ENCODE measurements at regions not wholly inside any gene's neighbourhood (a gene's known extent, or its start where the extent isn't known, plus 50 kb on each side); places are given as distances from the start of the nearest gene placed in this dataset.

DNA sequence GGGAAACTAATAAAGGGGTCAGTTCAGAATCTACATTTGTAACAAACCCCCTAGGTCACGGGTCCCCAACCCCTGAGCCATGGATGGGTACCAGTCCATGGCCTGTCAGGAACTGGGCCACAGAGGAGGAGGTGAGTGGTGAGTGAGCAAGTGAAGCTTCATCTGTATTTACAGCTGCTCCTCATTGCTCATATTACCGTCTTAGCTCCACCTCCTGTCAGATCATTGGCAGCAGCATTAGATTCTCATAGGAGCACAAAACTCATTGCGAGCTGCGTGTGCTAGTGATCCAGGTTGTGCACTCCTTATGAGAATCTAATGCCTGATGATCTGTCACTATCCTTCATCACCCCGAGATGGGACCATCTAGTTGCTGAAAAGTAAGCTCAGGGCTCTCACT lies 88.4 kb upstream of the MPP7 start:
- ATAC-seq (no peak), DNase-seq (no peak)
- TF ChIP-seq CTCF (IDR thresholded peaks at IDR 0.05): no peak
- 72 to 80% (median 72%) methylated on average over 5 of the region's 5 CpGs for WGBS, 3 donors
- intact Hi-C loops (cut with DNase I): no loop called here
- Histone ChIP-seq H3K9me3 (no peaks in the 10 kb centered on the region), H3K4me3 (no peak overlapping the region), H3K4me1 (peaks cover 6% of the 10 kb centered on the region), H3K27ac (no peak overlapping the region), H3K27me3 (ENCODE audit: insufficient read depth in 3 of 3, low read length in 2 of 3) (no peaks in the 10 kb centered on the region), H3K36me3 (ENCODE audit: insufficient read depth in 1 of 2, low read depth in 1 of 2) (no peaks in the 10 kb centered on the region)

DNA sequence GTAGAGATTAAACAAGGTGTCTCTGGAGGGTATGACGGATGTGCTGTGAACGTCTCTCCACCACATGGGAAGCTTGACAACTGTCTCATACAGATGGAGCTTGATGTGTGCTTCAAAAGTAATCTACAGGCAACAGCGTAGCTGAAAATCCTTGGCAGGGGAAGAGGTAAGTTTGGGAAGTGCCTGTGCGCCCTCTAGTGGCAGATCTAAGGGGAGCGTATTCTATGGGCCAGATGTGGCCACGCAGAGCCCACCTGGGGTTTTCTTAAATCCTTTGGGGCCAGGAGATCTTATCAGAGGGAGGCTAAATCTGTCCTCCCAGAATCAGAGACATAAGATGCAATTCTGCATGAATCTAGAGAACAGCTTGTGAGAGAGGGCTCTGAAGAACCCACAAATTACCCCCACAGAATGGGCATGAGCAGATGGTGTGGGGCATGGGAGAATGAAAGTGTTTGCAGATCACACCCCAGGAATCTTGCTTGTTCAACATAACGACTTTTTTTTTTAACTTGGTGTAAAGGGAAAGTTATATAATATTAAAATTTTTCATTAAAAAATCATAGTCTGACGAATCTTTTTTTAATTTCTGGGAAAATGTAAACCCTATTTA lies 91.2 kb upstream of the MPP7 start:
- Histone ChIP-seq H3K4me1 (no peaks in the 10 kb centered on the region), H3K36me3 (ENCODE audit: insufficient read depth in 1 of 2, low read depth in 1 of 2) (no peaks in the 10 kb centered on the region), H3K9me3 (no peaks in the 10 kb centered on the region), H3K27me3 (ENCODE audit: insufficient read depth in 3 of 3, low read length in 2 of 3) (peaks cover 0 to 2% (median 0%) of the 10 kb centered on the region in 3 donors), H3K4me3 (no peak overlapping the region), H3K27ac (no peak overlapping the region)
- WGBS, 3 donors: 10 to 16% (median 11%) methylated on average over 8 of the region's 8 CpGs
- DNase-seq: peak; percentile 51 to 66
- ATAC-seq: peak; percentile 81 to 98 (median 90)
- intact Hi-C loops (cut with DNase I): no loop called here
- peak; percentile 89 for TF ChIP-seq CTCF (IDR thresholded peaks at IDR 0.05)

- Histone ChIP-seq H3K9me3 (no peaks in the 10 kb centered on the region), H3K4me3 (no peak overlapping the region), H3K27ac (no peak overlapping the region), H3K36me3 (ENCODE audit: insufficient read depth in 1 of 2, low read depth in 1 of 2) (no peaks in the 10 kb centered on the region), H3K27me3 (ENCODE audit: insufficient read depth in 3 of 3, low read length in 2 of 3) (peaks cover 0 to 2% (median 0%) of the 10 kb centered on the region in 3 donors), H3K4me1 (no peaks in the 10 kb centered on the region)
- TF ChIP-seq CTCF (IDR thresholded peaks at IDR 0.05): no peak
- ATAC-seq (no peak), DNase-seq (no peak)
- WGBS, 3 donors: 66 to 69% (median 66%) methylated on average over 4 of the region's 4 CpGs
- intact Hi-C loops (cut with DNase I): no loop called here
Observed at GRCh38 chr10:28396331-28396730, 93.5 kb upstream of the MPP7 start.

GRCh38 chr10:28397229-28397628 lies 94.4 kb upstream of the MPP7 start:
- WGBS, 3 donors: 91% methylated on average over 6 of the region's 6 CpGs
- H3K27ac ChIP-seq: no peak overlapping the region
- no peak for TF ChIP-seq CTCF (IDR thresholded peaks at IDR 0.05)
- H3K4me3 ChIP-seq: no peak overlapping the region
- intact Hi-C loops (cut with DNase I): no loop called here
- H3K27me3 ChIP-seq (ENCODE audit: insufficient read depth in 3 of 3, low read length in 2 of 3): peaks cover 0 to 2% (median 0%) of the 10 kb centered on the region in 3 donors
- H3K9me3 ChIP-seq: no peaks in the 10 kb centered on the region
- H3K36me3 ChIP-seq (ENCODE audit: insufficient read depth in 1 of 2, low read depth in 1 of 2): no peaks in the 10 kb centered on the region
- no peak for DNase-seq
- ATAC-seq: no peak
- no peaks in the 10 kb centered on the region for H3K4me1 ChIP-seq

DNA sequence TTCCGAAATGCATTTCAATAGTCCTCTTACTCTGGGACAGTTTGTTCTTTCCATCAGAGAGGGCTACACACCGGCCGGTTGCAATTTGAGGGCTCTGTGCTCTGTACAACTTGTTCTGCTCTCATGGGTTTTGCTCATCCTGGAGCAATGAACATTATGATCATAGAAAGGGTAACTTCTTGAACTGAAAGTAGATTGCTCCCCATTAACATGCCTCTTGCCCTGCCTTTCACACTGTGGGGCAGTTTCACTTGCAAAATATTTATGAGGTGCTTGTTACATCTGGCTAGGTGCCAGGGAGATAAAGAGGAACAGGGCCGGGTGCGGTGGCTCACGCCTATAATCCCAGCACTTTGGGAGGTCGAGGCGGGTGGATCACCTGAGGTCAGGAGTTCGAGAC lies 97.3 kb upstream of the MPP7 start:
- Histone ChIP-seq H3K36me3 (ENCODE audit: insufficient read depth in 1 of 2, low read depth in 1 of 2) (no peaks in the 10 kb centered on the region), H3K27me3 (ENCODE audit: insufficient read depth in 3 of 3, low read length in 2 of 3) (peaks cover 0 to 2% (median 0%) of the 10 kb centered on the region in 3 donors), H3K4me1 (no peaks in the 10 kb centered on the region), H3K4me3 (no peak overlapping the region), H3K27ac (no peak overlapping the region), H3K9me3 (no peaks in the 10 kb centered on the region)
- DNase-seq (no peak), ATAC-seq (no peak)
- no peak for TF ChIP-seq CTCF (IDR thresholded peaks at IDR 0.05)
- intact Hi-C loops (cut with DNase I): no loop called here
- WGBS, 3 donors: 61 to 78% (median 64%) methylated on average over 8 to 9 of the region's 9 CpGs
